ENCODE measurements at regions not wholly inside any gene's neighbourhood (a gene's known extent, or its start where the extent isn't known, plus 50 kb on each side); places are given as distances from the start of the nearest gene placed in this dataset.

GRCh38 chr11:129249923-129250322 is 57.8 kb upstream of the ARHGAP32 start:
- DNase-seq (ENCODE audit: low spot score in 2 of 2), result no peak
- 88 to 96% methylated on average over 2 of the region's 2 CpGs for WGBS, 2 donors
- TF ChIP-seq POLR2A (IDR thresholded peaks at IDR 0.05) (no peak), CTCF (IDR thresholded peaks at IDR 0.05) (no peak)
- intact Hi-C loops (cut with DNase I; ENCODE audit: low total_unique reads), result no loop called here
- no peak overlapping the region for H3K4me3 ChIP-seq (ENCODE audit: low read depth, poor library complexity, severe bottlenecking)

GRCh38 chr11:129249351-129249750 is 57.2 kb upstream of the ARHGAP32 start:
- no peak for TF ChIP-seq POLR2A (IDR thresholded peaks at IDR 0.05)
- TF ChIP-seq CTCF (IDR thresholded peaks at IDR 0.05), result no peak
- intact Hi-C loops (cut with DNase I; ENCODE audit: low total_unique reads), result no loop called here
- no peak overlapping the region for H3K4me3 ChIP-seq (ENCODE audit: low read depth, poor library complexity, severe bottlenecking)
- no peak for DNase-seq (ENCODE audit: low spot score in 2 of 2)
- 54 to 71% methylated on average over 4 of the region's 4 CpGs for WGBS, 2 donors

GRCh38 chr11:129248618-129249017 is 56.5 kb upstream of the ARHGAP32 start:
- DNase-seq (ENCODE audit: low spot score in 2 of 2), result no peak
- H3K4me3 ChIP-seq (ENCODE audit: low read depth, poor library complexity, severe bottlenecking), result no peak overlapping the region
- TF ChIP-seq POLR2A (IDR thresholded peaks at IDR 0.05), result no peak
- TF ChIP-seq CTCF (IDR thresholded peaks at IDR 0.05), result no peak
- intact Hi-C loops (cut with DNase I; ENCODE audit: low total_unique reads), result no loop called here
- 50 to 57% methylated on average over 4 of the region's 4 CpGs for WGBS, 2 donors

GRCh38 chr11:129247135-129247534 is 55.0 kb upstream of the ARHGAP32 start:
- DNase-seq (ENCODE audit: low spot score in 2 of 2), result no peak
- no peak overlapping the region for H3K4me3 ChIP-seq (ENCODE audit: low read depth, poor library complexity, severe bottlenecking)
- 65% methylated on average over 1 of the region's 1 CpG for WGBS, 2 donors
- intact Hi-C loops (cut with DNase I; ENCODE audit: low total_unique reads), result no loop called here
- TF ChIP-seq POLR2A (IDR thresholded peaks at IDR 0.05), result no peak
- no peak for TF ChIP-seq CTCF (IDR thresholded peaks at IDR 0.05)

GRCh38 chr11:129242855-129243254 is 50.7 kb upstream of the ARHGAP32 start:
- TF ChIP-seq POLR2A (IDR thresholded peaks at IDR 0.05) (no peak), CTCF (IDR thresholded peaks at IDR 0.05) (no peak)
- DNase-seq (ENCODE audit: low spot score in 2 of 2), result no peak
- WGBS, 2 donors, result 95 to 100% methylated on average over 2 of the region's 2 CpGs
- intact Hi-C loops (cut with DNase I; ENCODE audit: low total_unique reads), result no loop called here
- no peak overlapping the region for H3K4me3 ChIP-seq (ENCODE audit: low read depth, poor library complexity, severe bottlenecking)

All from lower leg skin (tissue), 4 donors.